Fibroblast of lung (primary cell): ENCODE measurements at regions not wholly inside any gene's neighbourhood (a gene's known extent, or its start where the extent isn't known, plus 50 kb on each side); places are given as distances from the start of the nearest gene placed in this dataset.

Experiments used
- CTCF ChIP-seq, 2 donors: IDR thresholded peaks in 1 of 2; conservative IDR thresholded peaks in 1 of 2; 1 replicate in 1 of 2; 2 replicates in 1 of 2; pipeline ENCODE4 v1.5.1; 2011 to 2012; ENCODE audit warnings: low read length in 2 of 2, control low read depth in 1 of 2, inconsistent platforms in 1 of 2, low read depth in 1 of 2, mild to moderate bottlenecking in 1 of 2
- EZH2 ChIP-seq: IDR thresholded peaks from 2 replicates; pipeline ENCODE4 v1.5.1; 2012; ENCODE audit warnings: low read length, control low read depth, mild to moderate bottlenecking; ENCODE audit errors: missing control alignments

- no peak for TF ChIP-seq CTCF (conservative IDR thresholded peaks at IDR 0.05 in 1 of 2, IDR thresholded peaks at IDR 0.05 in 1 of 2; ENCODE audit: low read depth in 1 of 2, low read length in 2 of 2)
- no peak for TF ChIP-seq EZH2
Observed at GRCh38 chr5:2191972-2192371, 309.2 kb upstream of the IRX4 start.
